ENCODE measurements at regions not wholly inside any gene's neighbourhood (a gene's known extent, or its start where the extent isn't known, plus 50 kb on each side); places are given as distances from the start of the nearest gene placed in this dataset.

GRCh38 chr16:26281381-26282110 lies 589.8 kb downstream of the HS3ST4 start:
- DNase-seq (ENCODE audit: insufficient read length, low spot score): no peak
- no peak for FAIRE-seq

- FAIRE-seq: no peak
- no peak for DNase-seq (ENCODE audit: insufficient read length, low spot score)
Measured at GRCh38 chr16:26295625-26296304, 604.0 kb downstream of the HS3ST4 start.

- FAIRE-seq: no peak
- DNase-seq (ENCODE audit: insufficient read length, low spot score): no peak
Measured at GRCh38 chr16:26301516-26301915, 609.8 kb downstream of the HS3ST4 start.

- no peak for DNase-seq (ENCODE audit: insufficient read length, low spot score)
- FAIRE-seq: no peak
Measured at GRCh38 chr16:26316683-26317464, 625.1 kb downstream of the HS3ST4 start.

- FAIRE-seq: no peak
- no peak for DNase-seq (ENCODE audit: insufficient read length, low spot score)
Measured at GRCh38 chr16:26317885-26318284, 626.1 kb downstream of the HS3ST4 start.

GRCh38 chr16:26330654-26331053 lies 638.9 kb downstream of the HS3ST4 start:
- DNase-seq (ENCODE audit: insufficient read length, low spot score) (no peak), FAIRE-seq (no peak)

- no peak for FAIRE-seq
- DNase-seq (ENCODE audit: insufficient read length, low spot score): no peak
Measured at GRCh38 chr16:26334218-26335111, 642.7 kb downstream of the HS3ST4 start.

GRCh38 chr16:26335236-26335853 lies 643.6 kb downstream of the HS3ST4 start:
- DNase-seq (ENCODE audit: insufficient read length, low spot score) (no peak), FAIRE-seq (no peak)

- FAIRE-seq: no peak
- DNase-seq (ENCODE audit: insufficient read length, low spot score): no peak
Measured at GRCh38 chr16:26342621-26343020, 650.9 kb downstream of the HS3ST4 start.

GRCh38 chr16:26344240-26344776 lies 652.5 kb downstream of the HS3ST4 start:
- FAIRE-seq: no peak
- DNase-seq (ENCODE audit: insufficient read length, low spot score): no peak

- no peak for DNase-seq (ENCODE audit: insufficient read length, low spot score)
- no peak for FAIRE-seq
Measured at GRCh38 chr16:26344976-26345375, 653.2 kb downstream of the HS3ST4 start.

- DNase-seq (ENCODE audit: insufficient read length, low spot score) (no peak), FAIRE-seq (no peak)
Measured at GRCh38 chr16:26345966-26346365, 654.2 kb downstream of the HS3ST4 start.

- FAIRE-seq (no peak), DNase-seq (ENCODE audit: insufficient read length, low spot score) (no peak)
Measured at GRCh38 chr16:26348095-26348494, 656.3 kb downstream of the HS3ST4 start.

- no peak for DNase-seq (ENCODE audit: insufficient read length, low spot score)
- no peak for FAIRE-seq
Measured at GRCh38 chr16:26360867-26361266, 669.1 kb downstream of the HS3ST4 start.

- DNase-seq (ENCODE audit: insufficient read length, low spot score): no peak
Measured at GRCh38 chr16:26363581-26363980, 671.8 kb downstream of the HS3ST4 start.

GRCh38 chr16:26365161-26365940 lies 673.6 kb downstream of the HS3ST4 start:
- no peak for DNase-seq (ENCODE audit: insufficient read length, low spot score)
- no peak for FAIRE-seq

More at GRCh38 chr16:26363581-26363980, 671.8 kb downstream of the HS3ST4 start:
- no peak for FAIRE-seq

- FAIRE-seq: no peak
- no peak for DNase-seq (ENCODE audit: insufficient read length, low spot score)
Measured at GRCh38 chr16:26371349-26371869, 679.6 kb downstream of the HS3ST4 start.

- FAIRE-seq (peak; percentile 67), DNase-seq (ENCODE audit: insufficient read length, low spot score) (no peak)
Measured at GRCh38 chr16:26374279-26374925, 682.6 kb downstream of the HS3ST4 start.
